Ectodermal cell (in vitro differentiated cells): ENCODE measurements at regions not wholly inside any gene's neighbourhood (a gene's known extent, or its start where the extent isn't known, plus 50 kb on each side); places are given as distances from the start of the nearest gene placed in this dataset.
"Not testable (repeated sequence)": the region's sequence is repeated elsewhere in the genome, so short reads cannot be mapped to it uniquely, and the experiment has no call there.

ENCODE experiments used
- H3K27ac ChIP-seq: 2 replicates; pipeline ENCODE4 v1.7.0; 2013; ENCODE audit warnings: mild to moderate bottlenecking, low read depth, low read length; ENCODE audit not compliant: insufficient read depth, poor library complexity, severe bottlenecking
- H3K27me3 ChIP-seq: 2 replicates; pipeline ENCODE4 v1.7.0; 2013; ENCODE audit warnings: mild to moderate bottlenecking, low read length; ENCODE audit not compliant: insufficient read depth, control insufficient read depth, poor library complexity, severe bottlenecking
- H3K36me3 ChIP-seq: one replicate; pipeline ENCODE4 v1.7.0; 2013; ENCODE audit warnings: low read length; ENCODE audit not compliant: control insufficient read depth, insufficient read depth
- H3K4me1 ChIP-seq: one replicate; pipeline ENCODE4 v1.7.0; 2013; ENCODE audit warnings: low read length; ENCODE audit not compliant: control insufficient read depth, insufficient read depth
- H3K4me3 ChIP-seq: 2 replicates; pipeline ENCODE4 v1.7.0; 2013; ENCODE audit warnings: low read depth, low read length, control low read depth; ENCODE audit not compliant: insufficient read depth
- H3K9me3 ChIP-seq: 2 replicates; pipeline ENCODE4 v1.7.0; 2013; ENCODE audit warnings: mild to moderate bottlenecking, low read length, moderate library complexity; ENCODE audit not compliant: control insufficient read depth
- WGBS, 2 experiments: methylation state at CpG; one replicate each; pipeline ENCODE4 v1.1.7; 2013; ENCODE audit warnings: missing lambda C conversion rate in 2 of 2; 5-methylcytosine and 5-hydroxymethylcytosine counted together

DNA sequence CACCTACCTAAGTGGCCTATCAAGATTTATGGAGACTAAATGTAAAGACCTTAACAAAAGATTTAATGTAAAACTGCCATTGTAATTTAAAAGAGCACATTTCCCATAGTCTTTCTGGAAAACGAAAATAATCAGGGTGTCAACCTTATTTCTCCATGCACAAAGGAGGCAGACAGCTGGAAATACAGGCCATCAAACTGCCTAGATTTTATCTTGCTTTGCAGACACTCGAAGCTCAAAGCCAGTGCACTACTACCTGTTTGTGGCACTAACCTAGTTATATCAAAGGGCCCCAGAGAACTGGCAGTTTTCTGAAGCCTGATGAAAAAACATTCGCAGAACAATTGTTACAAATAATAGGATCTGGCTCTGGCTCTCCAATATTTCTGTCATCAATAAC is 863.9 kb downstream of the STPG2 start:
- Histone ChIP-seq H3K9me3 (no peaks in the 10 kb centered on the region), H3K4me3 (no peak overlapping the region), H3K4me1 (no peaks in the 10 kb centered on the region), H3K27ac (no peak overlapping the region), H3K36me3 (no peaks in the 10 kb centered on the region), H3K27me3 (no peaks in the 10 kb centered on the region)
- 88 to 90% methylated on average over 3 of the region's 3 CpGs for WGBS, 2 experiments

DNA sequence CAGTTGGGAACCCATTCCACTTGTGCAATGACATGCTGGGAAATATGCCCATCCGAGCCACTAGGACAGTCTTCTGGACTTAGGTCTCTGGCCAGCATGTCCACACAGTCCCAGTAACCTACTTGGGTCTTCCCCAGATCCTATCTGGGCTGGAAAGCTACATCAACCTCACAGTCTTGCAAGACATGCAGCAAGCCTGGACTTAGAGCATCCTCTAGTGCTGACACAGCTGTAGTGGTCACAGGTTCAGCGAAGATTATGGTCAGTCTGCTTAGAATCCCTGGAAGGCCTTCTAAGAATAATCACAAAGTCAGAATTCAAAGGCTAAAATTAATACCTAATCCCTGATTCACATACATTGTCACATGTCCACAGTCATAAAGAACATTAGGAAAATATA is 842.7 kb downstream of the STPG2 start:
- WGBS, 2 experiments, result 63 to 70% methylated on average over 2 of the region's 2 CpGs
- Histone ChIP-seq H3K4me1 (no peaks in the 10 kb centered on the region), H3K27ac (no peak overlapping the region), H3K4me3 (no peak overlapping the region), H3K9me3 (no peaks in the 10 kb centered on the region), H3K36me3 (no peaks in the 10 kb centered on the region), H3K27me3 (no peaks in the 10 kb centered on the region)

- no peaks in the 10 kb centered on the region for H3K36me3 ChIP-seq
- 75 to 83% methylated on average over 1 of the region's 2 CpGs for WGBS, 2 experiments
- H3K27me3 ChIP-seq, result no peaks in the 10 kb centered on the region
- H3K4me1 ChIP-seq, result no peaks in the 10 kb centered on the region
- H3K27ac ChIP-seq, result no peak overlapping the region
- H3K9me3 ChIP-seq, result no peaks in the 10 kb centered on the region
- H3K4me3 ChIP-seq, result no peak overlapping the region
Observed at GRCh38 chr4:97305351-97305750, 837.9 kb downstream of the STPG2 start.

DNA sequence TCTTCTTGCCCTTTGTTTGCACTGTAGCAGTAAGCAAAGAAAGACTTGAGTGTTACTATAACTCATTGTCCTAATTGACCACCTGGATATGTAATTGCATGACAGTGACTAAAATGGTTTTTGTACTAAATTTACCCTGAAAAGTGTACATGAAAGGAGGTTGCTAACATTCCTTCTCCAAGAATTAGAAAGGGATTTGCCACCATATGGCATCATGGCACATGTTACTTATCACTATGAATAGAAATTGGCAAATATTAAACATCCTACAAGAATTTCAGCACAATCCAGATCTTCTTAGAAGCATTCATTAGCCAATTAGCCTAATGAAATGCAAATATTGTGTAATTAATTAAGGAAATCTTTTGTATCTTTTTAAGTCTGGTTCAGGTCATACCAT is 834.2 kb downstream of the STPG2 start:
- Histone ChIP-seq H3K9me3 (no peaks in the 10 kb centered on the region), H3K36me3 (no peaks in the 10 kb centered on the region), H3K4me1 (no peaks in the 10 kb centered on the region), H3K4me3 (no peak overlapping the region), H3K27me3 (no peaks in the 10 kb centered on the region), H3K27ac (no peak overlapping the region)

- WGBS, 2 experiments, result 52% methylated on average over 2 of the region's 2 CpGs; no CpG with 5 or more reads in 1 of the 2 experiments
- no peak overlapping the region for H3K27ac ChIP-seq
- no peak overlapping the region for H3K4me3 ChIP-seq
- no peaks in the 10 kb centered on the region for H3K27me3 ChIP-seq
- H3K4me1 ChIP-seq, result peaks cover 10% of the 10 kb centered on the region
- H3K36me3 ChIP-seq, result no peaks in the 10 kb centered on the region
- H3K9me3 ChIP-seq, result no peaks in the 10 kb centered on the region
Observed at GRCh38 chr4:97317201-97317600, 826.1 kb downstream of the STPG2 start.

DNA sequence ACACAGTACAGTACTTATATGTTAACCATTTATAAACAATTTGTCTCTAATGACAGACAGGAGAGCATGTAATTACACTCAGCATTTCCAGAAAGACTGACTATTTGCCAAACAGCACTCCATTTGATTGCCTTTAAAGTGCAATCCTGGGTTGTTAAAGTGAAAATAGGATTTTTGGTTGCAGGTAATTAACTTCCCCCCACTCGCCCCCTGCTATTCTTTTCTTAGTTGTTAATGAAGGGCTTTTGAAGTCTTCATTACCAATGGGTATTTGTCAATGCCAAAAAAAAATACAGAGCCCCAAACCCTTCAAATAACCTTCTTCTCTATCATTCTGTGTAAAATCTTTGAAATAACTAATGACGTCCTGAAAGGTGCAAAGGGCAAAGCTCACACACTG is 825.6 kb downstream of the STPG2 start:
- H3K4me3 ChIP-seq, result no peak overlapping the region
- no peaks in the 10 kb centered on the region for H3K27me3 ChIP-seq
- WGBS, 2 experiments, result 8 to 18% methylated on average over 1 of the region's 2 CpGs

DNA sequence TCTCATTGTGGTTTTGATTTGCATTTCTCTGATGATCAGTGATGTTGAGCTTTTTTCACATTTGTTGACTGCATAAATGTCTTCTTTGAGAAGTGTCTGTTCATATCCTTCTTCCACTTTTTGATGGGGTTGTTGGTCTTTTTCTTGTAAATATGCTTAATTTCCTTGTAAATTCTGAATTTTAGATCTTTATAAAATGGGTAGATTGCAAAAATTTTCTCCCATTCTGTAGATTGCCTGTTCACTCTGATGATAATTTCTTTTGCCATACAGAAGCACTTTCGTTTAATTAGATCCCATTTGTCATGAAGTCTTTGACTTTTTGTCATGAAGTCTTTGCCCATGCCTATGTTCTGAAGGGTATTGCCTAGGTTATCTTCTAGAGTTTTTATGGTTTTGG is 817.5 kb downstream of the STPG2 start:
- H3K9me3 ChIP-seq, H3K27ac ChIP-seq, H3K4me1 ChIP-seq, H3K36me3 ChIP-seq, H3K4me3 ChIP-seq, H3K27me3 ChIP-seq: not testable (repeated sequence)
- 46 to 55% methylated on average over 1 of the region's 1 CpG for WGBS, 2 experiments

More for the DNA sequence above, 825.6 kb downstream of the STPG2 start:
- H3K4me1 ChIP-seq, result peaks cover 10% of the 10 kb centered on the region
- no peaks in the 10 kb centered on the region for H3K9me3 ChIP-seq
- no peaks in the 10 kb centered on the region for H3K36me3 ChIP-seq
- H3K27ac ChIP-seq, result no peak overlapping the region

DNA sequence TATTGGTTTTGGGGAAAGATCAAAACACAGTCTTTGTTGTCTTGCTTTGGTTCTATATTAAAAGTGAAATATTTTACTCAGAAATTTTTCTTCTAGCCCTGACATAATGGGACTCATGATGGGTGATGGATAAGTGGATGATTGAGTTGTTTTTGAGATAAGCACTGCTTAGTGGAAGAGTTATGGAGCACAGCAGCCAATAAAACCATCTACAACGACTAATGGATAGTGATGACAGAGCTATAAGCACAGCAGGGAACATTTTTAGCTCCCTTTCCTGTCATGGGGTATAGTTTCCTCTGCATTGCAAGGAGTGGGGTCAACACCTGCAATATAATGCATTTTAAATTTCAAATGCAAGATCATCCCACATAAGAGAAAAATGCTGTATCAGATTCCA is 812.4 kb downstream of the STPG2 start:
- H3K4me3 ChIP-seq, result no peak overlapping the region

GRCh38 chr4:97334348-97334747 is 808.9 kb downstream of the STPG2 start:
- H3K36me3 ChIP-seq, result no peaks in the 10 kb centered on the region
- no peak overlapping the region for H3K4me3 ChIP-seq
- no peak overlapping the region for H3K27ac ChIP-seq
- no peaks in the 10 kb centered on the region for H3K27me3 ChIP-seq
- no peaks in the 10 kb centered on the region for H3K9me3 ChIP-seq
- H3K4me1 ChIP-seq, result no peaks in the 10 kb centered on the region
- 94 to 100% methylated on average over 1 of the region's 2 CpGs for WGBS, 2 experiments

More for the DNA sequence above, 812.4 kb downstream of the STPG2 start:
- H3K4me1 ChIP-seq, result no peaks in the 10 kb centered on the region
- no peak overlapping the region for H3K27ac ChIP-seq
- H3K27me3 ChIP-seq, result no peaks in the 10 kb centered on the region
- H3K9me3 ChIP-seq, result no peaks in the 10 kb centered on the region
- WGBS, 2 experiments, result 93 to 97% methylated on average over 1 of the region's 1 CpG
- H3K36me3 ChIP-seq, result no peaks in the 10 kb centered on the region

DNA sequence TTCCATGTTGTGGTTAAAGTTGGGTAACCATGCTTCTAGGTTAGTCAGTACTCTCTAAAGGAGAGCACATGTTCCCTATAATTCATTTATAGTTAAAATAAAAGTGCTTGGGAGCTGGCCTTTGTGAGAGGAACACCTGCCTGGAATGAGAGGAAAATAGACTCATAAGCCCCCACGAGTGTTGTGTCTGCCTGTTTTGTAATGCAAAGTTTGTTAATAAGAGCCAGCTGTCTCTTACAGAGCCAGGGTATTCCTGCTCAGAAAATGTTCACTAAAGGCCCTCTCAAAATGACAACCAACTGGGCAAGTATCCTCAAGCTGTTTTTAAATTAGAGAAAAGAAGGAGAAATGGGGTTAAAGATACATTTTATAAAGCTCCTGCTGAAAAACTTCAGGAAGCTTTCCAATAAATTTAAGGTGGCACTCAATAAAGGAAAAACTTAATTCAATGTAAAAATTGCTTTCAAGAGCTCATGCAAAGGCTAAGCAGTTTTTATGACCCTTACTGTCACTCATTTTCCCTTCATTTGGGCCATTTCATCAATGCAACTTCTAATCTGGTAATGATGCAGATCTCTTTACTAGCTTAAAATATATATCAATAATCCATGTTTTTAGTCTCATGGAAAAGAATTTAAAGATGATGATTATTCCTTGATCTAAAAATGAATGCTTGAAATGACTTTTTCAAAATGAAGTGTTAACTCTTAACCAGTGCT is 793.6 kb downstream of the STPG2 start:
- no peak overlapping the region for H3K4me3 ChIP-seq
- peak overlapping the region; percentile 44 for H3K27ac ChIP-seq
- H3K27me3 ChIP-seq, result no peaks in the 10 kb centered on the region
- 3% methylated on average over 1 of the region's 1 CpG for WGBS, 2 experiments
- H3K9me3 ChIP-seq, result no peaks in the 10 kb centered on the region
- no peaks in the 10 kb centered on the region for H3K4me1 ChIP-seq
- no peaks in the 10 kb centered on the region for H3K36me3 ChIP-seq

DNA sequence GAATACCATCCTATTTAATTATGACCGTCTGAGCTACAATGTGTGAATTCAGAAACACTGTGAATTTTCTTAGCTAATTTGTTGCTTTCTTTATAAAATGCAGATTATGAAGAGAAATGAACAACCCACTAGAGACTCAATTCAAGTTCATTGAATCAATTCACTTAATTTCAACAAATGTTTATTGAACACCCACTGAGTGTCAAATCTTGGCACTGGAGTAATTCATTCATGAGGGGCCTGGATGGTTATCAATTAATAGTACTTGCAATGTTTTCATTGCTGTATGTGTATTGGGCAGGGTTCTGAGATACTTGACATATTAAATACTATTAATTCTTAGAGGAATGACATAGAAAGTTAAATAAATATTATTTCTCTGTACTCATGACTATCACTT is 789.4 kb downstream of the STPG2 start:
- WGBS, 2 experiments, result 100% methylated on average over 1 of the region's 1 CpG; no CpG with 5 or more reads in 1 of the 2 experiments
- H3K27me3 ChIP-seq, result no peaks in the 10 kb centered on the region
- no peaks in the 10 kb centered on the region for H3K9me3 ChIP-seq
- no peaks in the 10 kb centered on the region for H3K4me1 ChIP-seq
- no peak overlapping the region for H3K27ac ChIP-seq
- no peaks in the 10 kb centered on the region for H3K36me3 ChIP-seq
- H3K4me3 ChIP-seq, result no peak overlapping the region
